Medulla oblongata (tissue), 1 donor: ENCODE measurements at regions not wholly inside any gene's neighbourhood (a gene's known extent, or its start where the extent isn't known, plus 50 kb on each side); places are given as distances from the start of the nearest gene placed in this dataset.
"Not testable (repeated sequence)": the region's sequence is repeated elsewhere in the genome, so short reads cannot be mapped to it uniquely, and the experiment has no call there.

ENCODE experiments used
- DNase-seq: peaks from one replicate; pipeline ENCODE4 v3.0.0-alpha.2; 2015; ENCODE audit errors: extremely low spot score

DNA sequence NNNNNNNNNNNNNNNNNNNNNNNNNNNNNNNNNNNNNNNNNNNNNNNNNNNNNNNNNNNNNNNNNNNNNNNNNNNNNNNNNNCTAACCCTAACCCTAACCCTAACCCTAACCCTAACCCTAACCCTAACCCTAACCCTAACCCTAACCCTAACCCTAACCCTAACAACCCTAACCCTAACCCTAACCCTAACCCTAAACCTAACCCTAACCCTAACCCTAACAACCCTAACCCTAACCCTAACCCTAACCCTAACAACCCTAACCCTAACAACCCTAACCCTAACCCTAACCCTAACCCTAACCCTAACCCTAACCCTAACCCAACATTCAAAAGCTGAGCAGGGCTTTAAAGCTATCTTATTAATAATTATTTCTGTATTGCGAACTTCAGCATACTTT lies 182.5 kb upstream of the FAM20C start:
- not testable (repeated sequence) for DNase-seq

DNA sequence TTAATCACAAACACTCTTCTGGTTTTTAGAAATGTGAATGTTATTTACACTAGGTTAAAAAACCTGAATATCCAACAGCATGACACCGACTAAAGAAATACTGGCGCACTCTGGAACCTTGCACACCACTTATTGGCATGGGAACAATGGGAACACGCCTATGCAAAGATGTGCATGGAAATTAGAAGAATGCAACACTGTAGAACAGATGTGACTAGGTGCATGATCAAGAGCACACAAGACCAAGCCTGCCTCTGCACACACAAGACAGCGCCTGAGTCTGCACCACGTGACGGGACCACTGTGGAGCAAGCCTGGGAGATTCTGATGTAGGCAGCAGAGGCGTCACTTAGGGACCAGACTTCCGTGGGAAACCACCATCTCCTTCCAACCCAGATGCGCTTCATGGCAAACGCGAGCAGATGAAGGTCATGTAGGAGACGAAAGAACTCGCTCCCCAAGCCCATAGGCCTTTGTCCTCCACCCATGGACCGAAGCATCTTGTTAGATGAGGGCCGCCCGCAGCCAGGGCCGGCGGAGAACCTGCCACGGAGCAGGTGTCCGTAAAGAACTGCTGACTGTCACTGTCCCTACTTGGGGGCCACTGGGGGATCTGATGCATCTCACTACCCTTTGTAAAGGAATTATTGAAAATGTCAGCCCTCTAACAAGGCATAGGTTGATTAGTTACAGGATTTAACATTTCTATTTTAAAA lies 159.6 kb upstream of the FAM20C start:
- DNase-seq: not testable (repeated sequence)

DNA sequence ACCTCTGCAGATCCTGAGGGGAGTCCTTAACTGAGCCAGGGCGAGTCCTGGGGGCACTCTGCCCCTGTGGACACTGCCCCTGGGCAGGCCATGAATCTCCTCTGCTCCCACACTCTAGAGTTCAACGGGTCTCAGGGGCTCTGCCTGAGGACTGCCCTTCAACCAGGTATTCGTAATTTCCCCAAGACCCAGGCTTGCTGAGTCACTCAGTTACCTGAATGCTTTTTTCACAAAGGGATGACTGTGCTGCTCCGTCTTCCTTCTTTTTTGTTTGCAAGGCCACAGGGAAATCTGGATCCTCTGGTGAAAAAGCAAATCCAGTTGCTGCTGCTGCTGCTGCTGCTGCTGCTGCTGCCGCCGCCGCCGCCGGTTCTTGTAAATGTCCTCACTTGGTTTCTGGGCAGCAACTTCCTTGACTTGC lies 157.2 kb upstream of the FAM20C start:
- DNase-seq: not testable (repeated sequence)

DNA sequence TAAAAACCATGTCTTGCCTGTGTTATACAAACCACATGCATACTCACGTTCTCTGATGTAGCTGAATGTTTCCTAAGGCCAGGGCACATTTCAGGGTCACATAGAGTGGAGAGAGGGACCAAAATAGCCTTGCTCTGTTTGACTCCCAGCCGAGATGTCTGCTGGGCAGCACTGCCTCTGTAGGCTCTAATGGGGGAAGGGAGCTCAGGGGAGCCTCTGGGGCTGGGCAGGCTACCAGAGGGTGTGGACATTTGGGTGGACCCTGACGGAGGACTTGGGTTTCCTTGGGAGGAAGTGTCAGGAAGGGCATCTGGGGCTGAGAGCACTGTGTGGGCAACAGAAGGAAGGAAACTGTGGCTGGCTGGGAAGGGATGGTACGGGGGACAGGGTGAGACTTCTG lies 155.8 kb upstream of the FAM20C start:
- not testable (repeated sequence) for DNase-seq

GRCh38 chr7:37656-38055 lies 154.7 kb upstream of the FAM20C start:
- not testable (repeated sequence) for DNase-seq

GRCh38 chr7:38444-38843 lies 153.9 kb upstream of the FAM20C start:
- DNase-seq: not testable (repeated sequence)

DNA sequence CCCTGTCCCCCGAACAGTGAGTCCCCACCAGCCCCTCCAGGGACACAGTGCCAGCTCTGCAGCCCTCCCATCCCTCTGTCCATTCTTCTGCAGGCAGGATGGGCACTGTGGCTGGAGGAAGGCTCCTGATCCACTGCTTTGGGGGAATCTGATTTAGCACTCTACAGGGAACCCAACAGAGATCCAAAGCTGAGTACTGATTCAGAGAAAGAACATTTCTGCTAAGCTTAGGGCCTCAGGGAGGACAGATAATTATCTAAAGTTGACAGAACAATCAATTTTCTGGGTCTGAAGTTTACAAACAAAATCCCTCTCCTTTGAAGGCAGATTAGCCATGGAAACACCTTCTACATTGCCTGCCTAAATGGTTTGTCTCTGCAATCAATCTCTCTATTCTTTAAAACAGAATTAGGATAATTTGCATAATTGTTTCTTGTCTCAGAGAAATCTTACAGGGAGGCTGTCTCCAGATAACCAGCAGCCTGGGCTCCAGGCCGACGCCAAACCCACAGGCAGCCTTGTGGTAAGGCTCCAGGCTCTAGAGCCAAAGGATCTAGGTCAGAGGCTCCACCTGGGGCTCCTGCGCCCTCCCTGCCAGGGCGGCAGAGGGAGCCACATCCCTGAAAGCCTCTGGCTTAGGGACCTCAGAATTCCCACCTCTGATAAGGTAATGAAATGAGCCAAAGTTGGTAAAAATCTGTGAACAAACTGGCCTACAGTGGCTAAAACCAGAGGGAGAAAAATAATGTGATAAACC lies 152.2 kb upstream of the FAM20C start:
- not testable (repeated sequence) for DNase-seq

DNA sequence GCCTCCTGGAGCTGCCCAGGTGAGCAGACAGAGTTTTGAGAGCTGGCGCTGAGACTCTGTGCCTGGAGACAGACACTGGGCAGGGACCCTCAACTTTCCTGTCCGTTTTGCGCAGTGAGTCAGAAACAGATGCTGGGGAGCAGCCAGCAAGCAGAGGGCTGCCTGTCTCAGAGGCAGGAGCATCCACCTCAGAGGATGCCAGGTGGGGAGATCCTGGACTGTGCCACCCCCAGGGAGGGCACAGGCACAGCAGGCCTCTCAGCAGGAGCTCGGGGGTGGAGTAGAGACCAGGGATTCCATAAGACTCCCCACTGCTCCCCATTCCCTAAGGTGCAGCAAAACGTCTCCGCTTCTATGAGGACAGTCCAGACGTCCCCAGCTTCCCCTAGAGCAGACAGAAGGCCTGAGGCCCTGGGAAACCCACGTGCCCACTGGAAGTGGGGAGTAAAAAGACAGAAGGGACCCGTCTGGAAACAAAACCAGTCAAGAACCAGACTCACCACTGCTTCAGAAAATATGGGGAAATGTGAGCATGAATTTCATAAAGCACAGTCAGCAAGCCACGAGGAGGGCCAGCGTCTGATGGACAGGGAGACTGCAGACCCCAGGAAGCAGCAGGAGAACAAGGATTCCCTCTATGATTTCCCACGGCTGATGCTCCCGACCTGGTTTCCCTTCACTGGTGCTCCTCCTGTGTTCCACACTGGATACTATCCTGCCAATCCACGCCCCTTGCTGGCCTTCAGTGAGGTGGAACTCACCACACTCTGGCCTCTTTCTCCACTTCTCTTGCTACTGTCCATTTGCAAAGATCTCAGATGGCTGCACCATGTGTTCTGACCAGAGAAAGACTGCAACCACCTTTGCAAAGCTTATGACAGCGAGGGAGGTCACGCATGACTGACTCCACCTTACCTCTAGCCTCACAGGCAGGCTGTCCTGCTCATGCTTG lies 151.3 kb upstream of the FAM20C start:
- DNase-seq: no peak

- no peak for DNase-seq
Observed at GRCh38 chr7:41917-42565, 150.3 kb upstream of the FAM20C start.

- no peak for DNase-seq
Observed at GRCh38 chr7:43791-44540, 148.4 kb upstream of the FAM20C start.

DNA sequence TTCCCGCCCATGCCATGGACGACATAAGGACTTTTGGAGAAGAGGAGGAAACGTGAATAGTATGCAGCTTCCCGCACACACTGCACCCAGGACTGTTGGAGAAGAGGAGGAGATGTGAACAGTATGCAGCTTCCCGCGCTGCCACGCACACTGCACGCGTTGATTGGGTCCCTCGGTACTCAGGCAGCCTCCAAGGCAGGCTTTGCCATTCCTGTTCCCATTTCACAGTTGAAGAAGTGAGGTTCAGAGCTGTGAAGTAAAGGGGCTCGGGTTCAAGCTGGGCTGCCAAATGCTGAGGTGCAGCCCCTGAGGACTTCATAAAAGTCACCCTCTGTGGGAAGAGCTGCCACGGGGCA lies 147.9 kb upstream of the FAM20C start:
- DNase-seq: no peak

GRCh38 chr7:45106-46090 lies 147.0 kb upstream of the FAM20C start:
- no peak for DNase-seq

- DNase-seq: no peak
Observed at GRCh38 chr7:46123-46829, 146.1 kb upstream of the FAM20C start.

DNA sequence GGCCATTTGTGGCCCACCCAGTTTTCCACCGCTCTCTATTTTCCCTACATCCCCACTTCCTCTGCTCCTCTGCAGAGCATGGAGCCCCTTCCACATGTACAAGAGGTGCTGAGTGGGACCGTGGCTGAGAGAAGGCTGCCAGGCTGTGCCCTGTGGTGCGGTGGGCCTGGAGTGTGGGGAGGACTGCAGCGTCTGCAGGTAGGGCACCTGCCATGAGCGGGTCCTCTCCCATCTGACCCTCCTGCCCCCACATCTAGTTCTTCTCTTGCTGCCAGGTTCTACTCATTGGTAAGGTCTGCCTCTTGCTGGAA lies 145.6 kb upstream of the FAM20C start:
- no peak for DNase-seq

- no peak for DNase-seq
Observed at GRCh38 chr7:51456-52068, 140.8 kb upstream of the FAM20C start.

- DNase-seq: no peak
Observed at GRCh38 chr7:52100-52499, 140.3 kb upstream of the FAM20C start.

DNA sequence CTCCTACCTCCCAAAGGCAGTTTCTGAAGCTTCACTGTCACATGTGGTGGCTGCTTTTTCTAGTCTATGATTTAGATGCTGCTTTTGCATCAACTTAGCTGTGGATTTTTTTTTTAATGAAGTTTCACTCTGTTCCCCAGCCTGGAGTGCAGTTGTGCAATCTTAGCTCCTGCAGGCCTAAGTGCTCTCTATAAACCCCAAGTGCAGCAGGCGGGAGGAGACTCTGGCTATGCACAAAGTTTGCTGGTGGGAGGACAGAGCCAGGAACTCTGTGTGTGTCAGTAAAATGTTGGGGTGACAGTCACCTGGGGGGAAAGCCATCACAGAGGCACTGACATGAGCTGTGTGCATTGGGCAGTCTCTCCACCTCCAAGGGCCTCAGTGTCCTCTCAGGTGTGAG lies 138.8 kb upstream of the FAM20C start:
- no peak for DNase-seq

- DNase-seq: no peak
Observed at GRCh38 chr7:54615-55014, 137.8 kb upstream of the FAM20C start.

DNA sequence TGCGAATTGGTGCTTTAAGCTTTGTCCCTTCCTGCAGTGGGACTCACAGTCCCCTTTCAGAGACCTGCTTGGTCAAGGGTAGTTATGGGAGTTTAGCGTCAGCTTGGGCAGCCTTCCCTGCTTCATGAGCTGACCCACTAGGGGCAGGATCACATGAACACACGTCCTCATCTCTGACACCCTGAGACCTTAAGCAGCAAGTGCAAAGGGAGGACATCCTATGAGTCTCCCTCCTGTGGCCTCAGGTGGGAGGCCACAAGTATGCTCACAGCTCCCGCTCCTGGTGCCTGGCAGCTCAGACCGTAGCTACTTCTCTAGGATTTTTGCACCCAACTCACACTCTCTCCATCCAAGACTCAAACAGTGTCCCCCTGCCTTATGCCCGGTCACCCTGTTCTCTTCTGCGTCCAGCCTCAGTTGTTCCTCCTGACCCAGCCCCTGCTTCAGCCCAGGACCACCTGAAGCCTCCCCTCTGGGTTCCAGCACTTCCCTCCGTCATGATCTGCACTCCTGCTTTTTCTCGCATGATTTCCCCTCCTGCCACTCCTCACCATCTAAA lies 136.6 kb upstream of the FAM20C start:
- no peak for DNase-seq
